Medulla oblongata (tissue), 1 donor: ENCODE measurements at regions not wholly inside any gene's neighbourhood (a gene's known extent, or its start where the extent isn't known, plus 50 kb on each side); places are given as distances from the start of the nearest gene placed in this dataset.
"Not testable (repeated sequence)": the region's sequence is repeated elsewhere in the genome, so short reads cannot be mapped to it uniquely, and the experiment has no call there.

Experiments used
- DNase-seq: peaks from one replicate; pipeline ENCODE4 v3.0.0-alpha.2; 2015; ENCODE audit errors: extremely low spot score

GRCh38 chrY:19644889-19645638, 99.5 kb downstream of the KDM5D start:
- no peak for DNase-seq

- no peak for DNase-seq
Observed at GRCh38 chrY:19637651-19638347, 106.7 kb downstream of the KDM5D start.

- no peak for DNase-seq
Observed at GRCh38 chrY:19628926-19629325, 115.6 kb downstream of the KDM5D start.

- no peak for DNase-seq
Observed at GRCh38 chrY:19622392-19622791, 122.1 kb downstream of the KDM5D start.

GRCh38 chrY:19621756-19622155, 122.8 kb downstream of the KDM5D start:
- DNase-seq: no peak

- no peak for DNase-seq
Observed at GRCh38 chrY:19601113-19601512, 143.4 kb downstream of the KDM5D start.

GRCh38 chrY:19600711-19601110, 143.8 kb downstream of the KDM5D start:
- DNase-seq: no peak

- DNase-seq: no peak
Observed at GRCh38 chrY:19590235-19590634, 154.3 kb downstream of the KDM5D start.

GRCh38 chrY:19589664-19590063, 154.9 kb downstream of the KDM5D start:
- no peak for DNase-seq

- no peak for DNase-seq
Observed at GRCh38 chrY:19587311-19587710, 157.2 kb downstream of the KDM5D start.

- DNase-seq: not testable (repeated sequence)
Observed at GRCh38 chrY:19580990-19581389, 163.5 kb downstream of the KDM5D start.

GRCh38 chrY:19578281-19578874, 166.1 kb downstream of the KDM5D start:
- DNase-seq: no peak

- no peak for DNase-seq
Observed at GRCh38 chrY:19577250-19577649, 167.3 kb downstream of the KDM5D start.

- DNase-seq: no peak
Observed at GRCh38 chrY:19574939-19575338, 169.6 kb downstream of the KDM5D start.

GRCh38 chrY:19573646-19574045, 170.9 kb downstream of the KDM5D start:
- no peak for DNase-seq

- no peak for DNase-seq
Observed at GRCh38 chrY:19570999-19571398, 173.5 kb downstream of the KDM5D start.

GRCh38 chrY:19567943-19568342, 176.6 kb downstream of the KDM5D start:
- no peak for DNase-seq

- DNase-seq: peak; percentile 94
Observed at GRCh38 chrY:19567051-19567921, 177.2 kb downstream of the KDM5D start.

GRCh38 chrY:19559161-19559560, 185.4 kb downstream of the KDM5D start:
- no peak for DNase-seq

GRCh38 chrY:19549671-19550466, 194.7 kb downstream of the KDM5D start:
- DNase-seq: no peak
